Ascending aorta (tissue), 2 donors: ENCODE measurements at regions not wholly inside any gene's neighbourhood (a gene's known extent, or its start where the extent isn't known, plus 50 kb on each side); places are given as distances from the start of the nearest gene placed in this dataset.

Experiments used
- DNase-seq, 2 donors: peaks; one replicate each; pipeline ENCODE4 v3.0.0-alpha.2; 2019; ENCODE audit warnings: low spot score in 2 of 2
- H3K27ac ChIP-seq, 2 donors: fragments of 200-600 bp; sonication (generic); one replicate each; pipeline ENCODE4 v1.5.1; 2016 to 2017; ENCODE audit warnings: mild to moderate bottlenecking in 1 of 2
- H3K27me3 ChIP-seq: fragments of 200-600 bp; sonication (generic); one replicate; pipeline ENCODE4 v1.5.1; 2017
- H3K36me3 ChIP-seq, 2 donors: fragments of 200-600 bp; sonication (generic); one replicate each; pipeline ENCODE4 v1.5.1; 2016
- H3K4me1 ChIP-seq, 2 donors: fragments of 200-600 bp; sonication (generic); one replicate each; pipeline ENCODE4 v1.5.1; 2016 to 2017; ENCODE audit warnings: mild to moderate bottlenecking in 1 of 2
- H3K4me3 ChIP-seq, 2 donors: fragments of 200-600 bp; sonication (generic); one replicate each; pipeline ENCODE4 v1.5.1; 2016 to 2017; ENCODE audit warnings: mild to moderate bottlenecking in 1 of 2
- H3K9me3 ChIP-seq, 2 donors: fragments of 200-600 bp; sonication (generic); one replicate each; pipeline ENCODE4 v1.5.1; 2016
- intact Hi-C: fragments of 100-400 bp; cut with DNase I; formaldehyde crosslinking; loops from one replicate; pipeline ENCODE4 v1.15.1; 2023
- TF ChIP-seq, protein P1 (sequence below), 3 experiments: fragments of 200-600 bp in 2 of 3; fragments of 450-650 bp in 1 of 3; sonication (generic) in 2 of 3; IDR thresholded peaks; one replicate each; pipeline ENCODE4 v1.5.1; 2016 to 2019; ENCODE audit warnings: antibody characterized with exemption in 3 of 3, mild to moderate bottlenecking in 1 of 3, moderate library complexity in 1 of 3

DNA sequence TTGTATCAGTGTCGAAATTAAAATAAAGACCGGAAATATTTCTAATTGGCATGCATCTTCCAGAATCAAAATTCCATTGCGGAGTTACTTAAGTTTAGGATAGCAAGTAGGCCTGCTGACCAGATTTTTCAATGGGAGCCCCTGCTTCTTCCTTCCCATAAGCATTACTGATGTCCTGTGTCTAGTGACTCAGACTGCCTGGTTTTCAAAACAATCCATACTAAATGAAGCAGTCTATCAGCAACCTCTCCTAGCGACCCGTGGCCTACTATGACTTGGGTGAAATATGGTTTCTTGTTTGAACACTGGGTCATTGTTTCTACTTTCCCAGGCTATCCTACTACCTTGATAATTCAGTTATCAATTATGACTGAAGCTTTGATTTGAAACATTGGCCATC, 571.6 kb downstream of the TBC1D4 start:
- TF ChIP-seq, protein P1, sequence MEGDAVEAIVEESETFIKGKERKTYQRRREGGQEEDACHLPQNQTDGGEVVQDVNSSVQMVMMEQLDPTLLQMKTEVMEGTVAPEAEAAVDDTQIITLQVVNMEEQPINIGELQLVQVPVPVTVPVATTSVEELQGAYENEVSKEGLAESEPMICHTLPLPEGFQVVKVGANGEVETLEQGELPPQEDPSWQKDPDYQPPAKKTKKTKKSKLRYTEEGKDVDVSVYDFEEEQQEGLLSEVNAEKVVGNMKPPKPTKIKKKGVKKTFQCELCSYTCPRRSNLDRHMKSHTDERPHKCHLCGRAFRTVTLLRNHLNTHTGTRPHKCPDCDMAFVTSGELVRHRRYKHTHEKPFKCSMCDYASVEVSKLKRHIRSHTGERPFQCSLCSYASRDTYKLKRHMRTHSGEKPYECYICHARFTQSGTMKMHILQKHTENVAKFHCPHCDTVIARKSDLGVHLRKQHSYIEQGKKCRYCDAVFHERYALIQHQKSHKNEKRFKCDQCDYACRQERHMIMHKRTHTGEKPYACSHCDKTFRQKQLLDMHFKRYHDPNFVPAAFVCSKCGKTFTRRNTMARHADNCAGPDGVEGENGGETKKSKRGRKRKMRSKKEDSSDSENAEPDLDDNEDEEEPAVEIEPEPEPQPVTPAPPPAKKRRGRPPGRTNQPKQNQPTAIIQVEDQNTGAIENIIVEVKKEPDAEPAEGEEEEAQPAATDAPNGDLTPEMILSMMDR (IDR thresholded peaks at IDR 0.05), result no peak
- Histone ChIP-seq H3K36me3 (no peaks in the 10 kb centered on the region), H3K9me3 (no peaks in the 10 kb centered on the region), H3K27me3 (no peaks in the 10 kb centered on the region), H3K4me3 (no peak overlapping the region), H3K27ac (no peak overlapping the region), H3K4me1 (no peaks in the 10 kb centered on the region)
- intact Hi-C loops, result no loop called here
- no peak for DNase-seq

DNA sequence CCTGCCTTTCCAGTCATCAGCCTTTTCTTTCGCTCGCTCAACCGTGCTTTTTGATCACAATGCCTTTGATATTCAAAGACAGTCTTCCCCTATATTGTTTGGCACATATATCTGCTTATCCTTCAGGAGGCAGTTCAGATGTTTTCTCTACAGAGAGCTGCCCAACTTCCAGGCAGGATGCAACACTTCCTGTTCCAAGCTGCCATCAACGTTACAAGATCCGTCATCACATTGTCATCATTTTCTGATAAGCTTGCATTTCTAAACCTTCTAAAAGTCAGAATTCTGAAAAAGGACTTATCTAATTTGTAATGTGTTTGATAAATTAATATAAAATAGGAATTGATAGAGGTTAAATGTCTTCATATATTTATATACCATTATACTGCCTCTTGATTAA, 574.2 kb downstream of the TBC1D4 start:
- Histone ChIP-seq H3K36me3 (no peaks in the 10 kb centered on the region), H3K4me3 (no peak overlapping the region), H3K4me1 (no peaks in the 10 kb centered on the region), H3K27me3 (no peaks in the 10 kb centered on the region), H3K27ac (no peak overlapping the region), H3K9me3 (no peaks in the 10 kb centered on the region)
- intact Hi-C loops, result no loop called here
- DNase-seq, result no peak
- TF ChIP-seq, protein P1 (IDR thresholded peaks at IDR 0.05), result no peak

DNA sequence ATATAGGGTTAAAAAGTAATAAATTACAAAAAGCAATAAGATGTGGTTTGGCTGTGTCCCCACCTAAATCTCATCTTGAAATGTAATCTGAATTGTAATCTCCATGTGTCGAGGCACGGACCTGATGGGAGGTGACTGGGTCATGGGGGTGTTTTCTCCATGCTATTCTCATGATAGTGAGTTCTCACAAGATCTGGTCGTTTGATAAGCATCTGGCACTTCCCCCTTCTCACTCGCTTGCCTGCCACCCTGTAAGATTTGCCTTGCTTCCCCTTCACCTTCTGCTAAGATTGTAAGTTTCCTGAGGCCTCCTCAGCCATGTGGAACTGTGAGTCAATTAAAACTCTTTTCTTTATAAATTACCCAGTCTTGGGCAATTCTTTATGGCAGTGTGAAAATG, 577.4 kb downstream of the TBC1D4 start:
- no peak for DNase-seq
- Histone ChIP-seq H3K36me3 (no peaks in the 10 kb centered on the region), H3K9me3 (no peaks in the 10 kb centered on the region), H3K4me3 (no peak overlapping the region), H3K27me3 (no peaks in the 10 kb centered on the region), H3K27ac (no peak overlapping the region), H3K4me1 (no peaks in the 10 kb centered on the region)
- TF ChIP-seq, protein P1 (IDR thresholded peaks at IDR 0.05), result no peak
- intact Hi-C loops, result no loop called here

DNA sequence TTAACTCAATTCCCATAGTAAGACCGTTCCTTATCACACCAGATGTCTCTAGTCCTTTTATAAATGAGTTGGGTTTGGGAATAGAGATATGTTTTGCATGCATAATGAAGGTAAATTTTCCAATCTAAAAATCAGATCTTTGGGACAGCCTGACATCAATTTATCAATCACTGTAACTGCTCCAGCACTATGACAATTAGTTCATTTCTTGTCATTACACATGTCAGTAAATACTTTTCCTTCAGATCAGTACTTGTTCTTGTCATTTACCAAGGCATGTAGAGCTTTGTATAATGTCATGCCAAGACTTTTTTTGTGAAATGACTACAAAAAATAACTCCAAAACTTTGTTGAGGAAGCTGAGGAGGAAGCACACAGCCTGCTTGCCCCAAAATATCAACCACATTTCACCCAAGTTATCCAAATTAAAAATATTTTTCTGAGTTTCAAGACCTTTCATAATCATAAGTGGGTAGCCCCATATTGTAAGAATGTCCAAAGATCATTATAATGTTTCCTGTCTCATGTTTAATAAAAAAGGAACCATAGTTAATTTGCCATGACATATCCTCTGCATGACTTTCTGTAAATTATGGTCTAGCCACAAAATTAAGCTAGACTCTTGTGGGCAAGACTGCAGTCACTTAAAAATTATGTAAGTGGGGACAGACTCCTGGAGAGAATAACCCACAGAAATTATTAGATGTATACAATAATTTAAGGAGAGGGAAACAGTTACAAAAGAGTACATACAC, 586.8 kb downstream of the TBC1D4 start:
- H3K4me3 ChIP-seq, result no peak overlapping the region
- no peaks in the 10 kb centered on the region for H3K27me3 ChIP-seq
- H3K4me1 ChIP-seq, result no peaks in the 10 kb centered on the region
- intact Hi-C loops, result no loop called here
- DNase-seq, result no peak
- no peaks in the 10 kb centered on the region for H3K36me3 ChIP-seq
- H3K27ac ChIP-seq, result no peak overlapping the region
- H3K9me3 ChIP-seq, result no peaks in the 10 kb centered on the region
- TF ChIP-seq, protein P1 (IDR thresholded peaks at IDR 0.05), result no peak

DNA sequence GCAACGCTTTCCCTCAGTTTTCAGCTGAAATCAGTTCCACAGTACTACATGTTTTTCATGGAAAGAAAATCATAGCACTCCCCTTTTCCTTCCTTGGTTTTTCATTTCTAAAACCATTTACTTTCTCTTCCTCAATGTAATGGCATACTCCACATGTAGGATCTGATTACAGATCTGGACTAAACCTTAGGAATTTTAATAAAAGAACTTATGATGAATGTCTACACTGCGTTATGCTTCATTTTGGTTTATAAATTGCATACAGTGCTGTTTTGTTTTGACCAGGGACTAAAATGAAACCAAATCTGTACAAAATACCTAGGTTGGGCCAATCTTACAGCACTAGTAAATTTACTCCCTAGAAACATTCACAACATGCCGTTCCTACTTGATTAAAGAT, 589.9 kb downstream of the TBC1D4 start:
- no peak for DNase-seq
- H3K9me3 ChIP-seq, result no peaks in the 10 kb centered on the region
- no peaks in the 10 kb centered on the region for H3K27me3 ChIP-seq
- TF ChIP-seq, protein P1 (IDR thresholded peaks at IDR 0.05), result no peak
- intact Hi-C loops, result no loop called here
- H3K36me3 ChIP-seq, result no peaks in the 10 kb centered on the region
- H3K27ac ChIP-seq, result no peak overlapping the region
- H3K4me3 ChIP-seq, result no peak overlapping the region
- H3K4me1 ChIP-seq, result no peaks in the 10 kb centered on the region

DNA sequence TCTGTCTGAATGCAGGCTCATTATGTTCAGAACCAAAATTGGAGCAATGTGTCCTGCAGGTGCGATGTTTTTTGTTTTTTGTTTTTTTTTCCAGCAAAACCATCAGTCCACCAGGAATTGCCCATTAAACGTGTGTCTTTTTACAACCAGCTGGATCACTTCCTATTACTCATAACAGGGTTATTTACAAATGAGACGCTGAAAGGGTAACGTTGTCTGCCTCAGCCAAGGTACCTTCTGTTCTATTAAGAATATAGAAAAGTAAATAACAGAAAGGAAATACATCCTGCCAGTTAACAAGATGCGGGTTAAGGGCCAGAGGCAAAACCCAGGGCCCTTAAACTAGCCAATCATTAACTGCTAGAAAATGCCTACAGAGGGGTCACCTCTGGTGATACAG, 590.4 kb downstream of the TBC1D4 start:
- DNase-seq, result no peak
- H3K9me3 ChIP-seq, result no peaks in the 10 kb centered on the region
- no peak overlapping the region for H3K4me3 ChIP-seq
- no peaks in the 10 kb centered on the region for H3K36me3 ChIP-seq
- no peak overlapping the region for H3K27ac ChIP-seq
- TF ChIP-seq, protein P1 (IDR thresholded peaks at IDR 0.05), result no peak
- no peaks in the 10 kb centered on the region for H3K4me1 ChIP-seq
- intact Hi-C loops, result no loop called here
- H3K27me3 ChIP-seq, result no peaks in the 10 kb centered on the region
